ENCODE measurements at regions not wholly inside any gene's neighbourhood (a gene's known extent, or its start where the extent isn't known, plus 50 kb on each side); places are given as distances from the start of the nearest gene placed in this dataset.

DNA sequence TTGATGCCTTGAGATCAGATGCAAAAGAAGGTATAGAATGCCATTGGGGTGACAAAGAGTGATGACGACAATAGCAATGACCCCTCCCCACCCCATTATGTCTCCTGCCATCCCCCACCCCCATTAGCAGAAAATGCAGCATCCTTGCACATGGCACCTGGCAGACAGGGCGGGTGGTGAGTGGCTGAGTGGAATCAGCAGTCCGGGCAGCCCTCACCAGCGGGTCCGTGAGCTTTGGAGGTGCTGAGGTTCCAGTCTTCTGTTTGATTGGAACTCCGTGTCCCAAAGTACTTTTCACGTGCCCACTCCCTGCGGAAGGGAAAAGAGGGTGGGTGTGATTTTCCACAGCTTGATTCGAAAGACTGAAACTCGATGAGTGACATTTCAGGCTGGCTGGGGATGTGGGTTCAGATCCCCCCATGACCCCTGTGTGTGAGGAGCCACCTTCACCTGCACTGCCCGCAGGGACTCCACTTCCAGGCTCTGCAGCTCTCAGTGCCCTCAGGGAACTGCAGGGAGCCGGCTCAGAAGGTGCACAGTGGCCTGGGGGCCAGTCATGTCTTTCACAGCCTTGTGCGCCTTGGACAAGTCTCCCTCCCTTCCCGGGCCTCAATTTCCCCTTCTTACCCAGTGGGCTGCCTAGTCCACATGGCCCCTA lies 130.9 kb downstream of the GLI2 start:
- BruUV-seq (replicated peaks): no TSS peak
- no peaks in the 10 kb centered on the region for H4K20me1 ChIP-seq (ENCODE audit: insufficient read depth)

DNA sequence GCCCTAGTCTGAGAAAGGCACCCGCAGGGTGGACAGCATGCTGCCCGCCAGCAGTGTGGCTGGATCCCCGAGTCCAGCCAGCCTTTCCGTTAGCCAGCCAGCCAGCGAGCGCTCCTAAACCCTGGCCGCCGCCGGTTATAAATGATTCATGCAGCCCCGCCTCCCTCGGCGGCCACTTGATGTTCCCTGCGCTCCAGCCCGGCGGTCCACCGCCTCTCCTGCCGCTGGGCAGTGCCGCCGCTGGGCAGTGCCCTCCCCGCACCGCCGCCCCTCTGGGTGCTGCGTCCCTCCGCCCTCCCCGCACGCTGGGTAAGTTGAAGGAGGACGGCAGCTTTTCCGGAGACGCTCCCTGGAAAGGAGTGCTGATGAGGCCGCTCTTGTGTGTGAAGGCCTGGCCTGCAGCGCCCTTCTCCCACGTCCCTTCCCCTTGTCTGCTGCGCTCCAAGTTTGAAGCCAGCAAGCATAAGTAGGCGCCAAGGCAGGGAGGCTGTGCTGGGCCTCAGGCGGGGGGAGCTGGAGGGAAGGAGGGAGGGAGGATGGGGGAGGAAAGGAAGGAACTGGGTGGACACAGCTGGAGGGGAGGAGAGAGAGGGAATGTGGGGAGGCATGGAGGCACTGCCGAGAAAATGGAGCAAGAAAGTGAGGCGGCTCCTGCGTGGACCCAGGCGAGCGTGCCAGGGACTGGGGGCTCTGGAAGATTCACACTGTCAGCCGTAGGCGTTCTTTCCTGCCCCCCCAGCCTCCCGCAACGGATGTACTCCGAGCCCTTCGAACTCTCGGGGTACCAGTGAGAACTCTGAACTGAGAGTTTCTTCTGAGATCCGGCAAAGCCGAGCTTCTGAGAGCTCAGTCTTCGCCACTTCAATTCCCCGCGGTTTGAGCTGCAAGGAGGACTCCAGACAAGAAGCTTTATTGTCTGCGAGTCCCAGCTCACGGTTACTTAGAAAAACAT lies 131.9 kb downstream of the GLI2 start:
- peak; percentile 30 for TF ChIP-seq TCF7L2 (IDR thresholded peaks at IDR 0.05; ENCODE audit: borderline replicate concordance, extremely low read depth, insufficient read depth, insufficient read length)
- TF ChIP-seq ZNF274 (IDR thresholded peaks at IDR 0.05; ENCODE audit: low read depth, low read length): no peak
- no peak for TF ChIP-seq ELF1 (IDR thresholded peaks at IDR 0.05; ENCODE audit: borderline replicate concordance, low read depth)
- H2AFZ ChIP-seq (ENCODE audit: low read depth, low read length, poor library complexity, severe bottlenecking): no peak overlapping the region
- H3K9me2 ChIP-seq (ENCODE audit: insufficient read depth): no peaks in the 10 kb centered on the region
- H3K79me2 ChIP-seq (ENCODE audit: insufficient read depth, low read length): no peaks in the 10 kb centered on the region
- no peak overlapping the region for H3K27ac ChIP-seq (ENCODE audit: low read depth, low read length)
- H3K27me3 ChIP-seq (ENCODE audit: insufficient read depth, low read length): no peaks in the 10 kb centered on the region; the same call in 1 of the 2 replicates
- H3K4me2 ChIP-seq (ENCODE audit: low read length): peak overlapping the region; percentile 54
- no peaks in the 10 kb centered on the region for H4K20me1 ChIP-seq (ENCODE audit: insufficient read depth)
- no peaks in the 10 kb centered on the region for H3K9me3 ChIP-seq (ENCODE audit: control insufficient read depth in 1 of 2, insufficient read depth in 1 of 2, low read depth in 1 of 2, low read length in 2 of 2)
- H3K4me3 ChIP-seq (replicated peaks in 1 of 2; ENCODE audit: low read depth in 1 of 2, low read length in 2 of 2): no peak overlapping the region
- ChIA-PET POLR2A (no interaction called here), RAD21 (ENCODE audit: low non-redundant PET in 1 of 2, low total read pairs in 2 of 2, uncharacterized antibody in 2 of 2, unreplicated experiment in 2 of 2) (no interaction called here), CTCF (no interaction called here)
- DNase-seq (ENCODE audit: low read depth, low spot score) (no peak), ATAC-seq (peak; percentile 62)
- no peak overlapping the region for H3K9ac ChIP-seq (ENCODE audit: low read length)
- intact Hi-C loops (cut with micrococcal nuclease): no loop called here
- H3K4me1 ChIP-seq (ENCODE audit: control insufficient read depth in 1 of 2, insufficient read depth in 2 of 2, low read length in 2 of 2): peaks cover 14 to 33% of the 10 kb centered on the region in 2 experiments
- H3K36me3 ChIP-seq (ENCODE audit: control insufficient read depth in 1 of 2, insufficient read depth in 2 of 2, low read length in 2 of 2): no peaks in the 10 kb centered on the region
- no TSS peak for BruUV-seq (replicated peaks)

More for the DNA sequence above, 130.9 kb downstream of the GLI2 start:
- intact Hi-C loops (cut with micrococcal nuclease): no loop called here
- no peak overlapping the region for H3K9ac ChIP-seq (ENCODE audit: low read length)
- no peak overlapping the region for H2AFZ ChIP-seq (ENCODE audit: low read depth, low read length, poor library complexity, severe bottlenecking)
- no peaks in the 10 kb centered on the region for H3K79me2 ChIP-seq (ENCODE audit: insufficient read depth, low read length)
- H3K4me2 ChIP-seq (ENCODE audit: low read length): peak overlapping the region; percentile 54
- H3K27ac ChIP-seq (ENCODE audit: low read depth, low read length): no peak overlapping the region
- peaks cover 14 to 33% of the 10 kb centered on the region in 2 experiments for H3K4me1 ChIP-seq (ENCODE audit: control insufficient read depth in 1 of 2, insufficient read depth in 2 of 2, low read length in 2 of 2)
- CTCF ChIA-PET: no interaction called here
- H3K27me3 ChIP-seq (ENCODE audit: insufficient read depth, low read length): no peaks in the 10 kb centered on the region; the same call in 1 of the 2 replicates
- H3K36me3 ChIP-seq (ENCODE audit: control insufficient read depth in 1 of 2, insufficient read depth in 2 of 2, low read length in 2 of 2): no peaks in the 10 kb centered on the region
- DNase-seq (ENCODE audit: low read depth, low spot score) (no peak), ATAC-seq (no peak)
- no peaks in the 10 kb centered on the region for H3K9me2 ChIP-seq (ENCODE audit: insufficient read depth)
- H3K9me3 ChIP-seq (ENCODE audit: control insufficient read depth in 1 of 2, insufficient read depth in 1 of 2, low read depth in 1 of 2, low read length in 2 of 2): no peaks in the 10 kb centered on the region
- TF ChIP-seq EGR1 (IDR thresholded peaks at IDR 0.05; ENCODE audit: low read depth): no peak
- no peak for TF ChIP-seq POLR2A (IDR thresholded peaks at IDR 0.05; ENCODE audit: borderline replicate concordance, extremely low read depth, insufficient read depth, insufficient read length)
- no peak for TF ChIP-seq FOSL1 (IDR thresholded peaks at IDR 0.05; ENCODE audit: low read depth)
- TF ChIP-seq, protein P1, sequence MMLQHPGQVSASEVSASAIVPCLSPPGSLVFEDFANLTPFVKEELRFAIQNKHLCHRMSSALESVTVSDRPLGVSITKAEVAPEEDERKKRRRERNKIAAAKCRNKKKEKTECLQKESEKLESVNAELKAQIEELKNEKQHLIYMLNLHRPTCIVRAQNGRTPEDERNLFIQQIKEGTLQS (IDR thresholded peaks at IDR 0.05): no peak
- TF ChIP-seq JUND (IDR thresholded peaks at IDR 0.05): no peak
- no peak for TF ChIP-seq CEBPB (IDR thresholded peaks at IDR 0.05; ENCODE audit: low read depth)
- no peak for TF ChIP-seq ZNF274 (IDR thresholded peaks at IDR 0.05; ENCODE audit: low read depth, low read length)
- no peak overlapping the region for H3K4me3 ChIP-seq (replicated peaks in 1 of 2; ENCODE audit: low read depth in 1 of 2, low read length in 2 of 2)
- RAD21 ChIA-PET (ENCODE audit: low non-redundant PET in 1 of 2, low total read pairs in 2 of 2, uncharacterized antibody in 2 of 2, unreplicated experiment in 2 of 2): no interaction called here
- POLR2A ChIA-PET: no interaction called here
